Gastrocnemius medialis (tissue), 4 donors: ENCODE measurements at regions not wholly inside any gene's neighbourhood (a gene's known extent, or its start where the extent isn't known, plus 50 kb on each side); places are given as distances from the start of the nearest gene placed in this dataset.

Experiments
- ATAC-seq, 2 donors: fragments of 150-250 bp; one replicate each; pipeline ENCODE4 v1.9.1; 2016
- DNase-seq, 2 donors: peaks; one replicate each; pipeline ENCODE4 v3.0.0-alpha.2; 2019
- H3K27ac ChIP-seq, 4 donors: fragments of 200-600 bp; sonication (generic); 1 replicate in 1 of 4; 2 replicates in 3 of 4; pipeline ENCODE4 v1.5.1; 2016 to 2018; ENCODE audit warnings: mild to moderate bottlenecking in 2 of 4, moderate library complexity in 1 of 4
- H3K27me3 ChIP-seq, 3 donors: fragments of 200-600 bp; sonication (generic) in 2 of 3; 1 replicate in 1 of 3; 2 replicates in 2 of 3; pipeline versions ENCODE4 v1.5.1 to v1.6.0; 2016 to 2019; ENCODE audit warnings: mild to moderate bottlenecking in 1 of 3, moderate library complexity in 1 of 3
- H3K36me3 ChIP-seq, 2 donors: fragments of 200-600 bp; sonication (generic) in 1 of 2; one replicate each; pipeline ENCODE4 v1.5.1; 2017 to 2018
- H3K4me1 ChIP-seq, 2 donors: fragments of 200-600 bp; sonication (generic) in 1 of 2; one replicate each; pipeline ENCODE4 v1.5.1; 2016 to 2017; ENCODE audit warnings: mild to moderate bottlenecking in 2 of 2
- H3K4me3 ChIP-seq, 4 donors: fragments of 200-600 bp; sonication (generic) in 3 of 4; 1 replicate in 1 of 4; 2 replicates in 3 of 4; pipeline ENCODE4 v1.5.1; 2016 to 2019; ENCODE audit warnings: mild to moderate bottlenecking in 2 of 4
- H3K9me3 ChIP-seq, 3 donors: fragments of 200-600 bp; sonication (generic) in 2 of 3; 1 replicate in 1 of 3; 2 replicates in 2 of 3; pipeline ENCODE4 v1.5.1; 2016 to 2019
- POLR2A ChIP-seq, 2 donors: fragments of 450-650 bp; IDR thresholded peaks; one replicate each; pipeline ENCODE4 v1.6.1; 2017; ENCODE audit warnings: antibody characterized with exemption in 2 of 2, mild to moderate bottlenecking in 2 of 2, moderate library complexity in 2 of 2
- in situ Hi-C, 4 donors: fragments of 200-750 bp; cut with MboI; loops; one replicate each; pipeline versions ENCODE4 v1.15.0 to v1.8.0; 2017; ENCODE audit warnings: low sequenced_read_pairs in 4 of 4
- intact Hi-C: fragments of 100-400 bp; cut with DNase I; formaldehyde crosslinking; loops from one replicate; pipeline ENCODE4 v1.15.1; 2023; ENCODE audit warnings: low total_unique reads
- TF ChIP-seq, protein P1 (sequence below), 5 experiments: fragments of 450-650 bp in 3 of 5; fragments of 200-600 bp in 2 of 5; sonication (generic) in 2 of 5; IDR thresholded peaks in 4 of 5; conservative IDR thresholded peaks in 1 of 5; 1 replicate in 4 of 5; 2 replicates in 1 of 5; pipeline ENCODE4 v1.5.1; 2016 to 2019; ENCODE audit warnings: antibody characterized with exemption in 5 of 5, mild to moderate bottlenecking in 3 of 5, moderate library complexity in 3 of 5

DNA sequence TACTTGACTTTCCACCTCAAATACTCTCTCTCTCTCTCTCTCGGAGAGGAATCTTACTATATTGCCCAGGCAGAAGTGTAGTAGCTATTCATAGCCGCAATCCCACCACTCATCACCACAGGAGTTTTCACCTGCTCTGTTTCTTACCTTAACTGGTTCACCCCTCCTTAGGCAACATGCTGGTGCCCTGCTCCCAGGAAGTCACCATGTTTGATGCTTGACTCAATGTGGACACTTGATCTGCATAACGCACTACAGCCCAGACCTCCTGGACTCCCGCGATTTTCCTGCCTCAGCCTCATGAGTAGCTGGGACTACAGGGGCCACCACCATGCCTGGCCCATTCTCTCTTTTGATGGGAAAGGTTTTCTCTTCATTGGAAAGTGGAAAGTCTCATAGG lies 271.8 kb downstream of the FBXW7 start:
- TF ChIP-seq POLR2A (IDR thresholded peaks at IDR 0.05) = no peak
- TF ChIP-seq, protein P1, sequence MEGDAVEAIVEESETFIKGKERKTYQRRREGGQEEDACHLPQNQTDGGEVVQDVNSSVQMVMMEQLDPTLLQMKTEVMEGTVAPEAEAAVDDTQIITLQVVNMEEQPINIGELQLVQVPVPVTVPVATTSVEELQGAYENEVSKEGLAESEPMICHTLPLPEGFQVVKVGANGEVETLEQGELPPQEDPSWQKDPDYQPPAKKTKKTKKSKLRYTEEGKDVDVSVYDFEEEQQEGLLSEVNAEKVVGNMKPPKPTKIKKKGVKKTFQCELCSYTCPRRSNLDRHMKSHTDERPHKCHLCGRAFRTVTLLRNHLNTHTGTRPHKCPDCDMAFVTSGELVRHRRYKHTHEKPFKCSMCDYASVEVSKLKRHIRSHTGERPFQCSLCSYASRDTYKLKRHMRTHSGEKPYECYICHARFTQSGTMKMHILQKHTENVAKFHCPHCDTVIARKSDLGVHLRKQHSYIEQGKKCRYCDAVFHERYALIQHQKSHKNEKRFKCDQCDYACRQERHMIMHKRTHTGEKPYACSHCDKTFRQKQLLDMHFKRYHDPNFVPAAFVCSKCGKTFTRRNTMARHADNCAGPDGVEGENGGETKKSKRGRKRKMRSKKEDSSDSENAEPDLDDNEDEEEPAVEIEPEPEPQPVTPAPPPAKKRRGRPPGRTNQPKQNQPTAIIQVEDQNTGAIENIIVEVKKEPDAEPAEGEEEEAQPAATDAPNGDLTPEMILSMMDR (IDR thresholded peaks at IDR 0.05 in 4 of 5, conservative IDR thresholded peaks at IDR 0.05 in 1 of 5) = no peak
- Histone ChIP-seq H3K27ac (no peak overlapping the region), H3K4me3 (no peak overlapping the region), H3K9me3 (peaks cover 0 to 8% (median 0%) of the 10 kb centered on the region in 3 donors), H3K27me3 (no peaks in the 10 kb centered on the region), H3K36me3 (no peaks in the 10 kb centered on the region), H3K4me1 (no peaks in the 10 kb centered on the region)
- intact Hi-C loops (no loop called here), in situ Hi-C loops (no loop called here)
- DNase-seq (no peak), ATAC-seq (no peak)

DNA sequence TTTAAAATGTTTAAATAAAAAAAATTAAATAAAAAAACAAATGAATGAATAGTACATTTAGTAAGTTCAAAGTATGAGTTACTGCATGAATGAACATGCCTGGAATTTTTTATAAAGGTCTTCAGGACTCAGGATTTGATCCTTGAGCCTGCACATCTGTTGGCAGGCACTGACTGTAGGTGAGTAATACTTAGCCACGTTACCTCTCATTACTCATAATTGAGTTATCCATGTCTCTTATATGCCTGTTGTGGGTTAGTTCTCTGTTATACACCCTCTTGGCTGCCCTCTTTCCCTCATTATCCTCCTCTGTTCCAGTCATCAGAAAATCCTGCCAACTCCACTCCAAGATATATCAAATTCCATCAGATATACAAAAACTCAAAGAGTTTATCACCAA lies 276.0 kb downstream of the FBXW7 start:
- TF ChIP-seq, protein P1 (IDR thresholded peaks at IDR 0.05 in 4 of 5, conservative IDR thresholded peaks at IDR 0.05 in 1 of 5) = no peak
- TF ChIP-seq POLR2A (IDR thresholded peaks at IDR 0.05) = no peak

DNA sequence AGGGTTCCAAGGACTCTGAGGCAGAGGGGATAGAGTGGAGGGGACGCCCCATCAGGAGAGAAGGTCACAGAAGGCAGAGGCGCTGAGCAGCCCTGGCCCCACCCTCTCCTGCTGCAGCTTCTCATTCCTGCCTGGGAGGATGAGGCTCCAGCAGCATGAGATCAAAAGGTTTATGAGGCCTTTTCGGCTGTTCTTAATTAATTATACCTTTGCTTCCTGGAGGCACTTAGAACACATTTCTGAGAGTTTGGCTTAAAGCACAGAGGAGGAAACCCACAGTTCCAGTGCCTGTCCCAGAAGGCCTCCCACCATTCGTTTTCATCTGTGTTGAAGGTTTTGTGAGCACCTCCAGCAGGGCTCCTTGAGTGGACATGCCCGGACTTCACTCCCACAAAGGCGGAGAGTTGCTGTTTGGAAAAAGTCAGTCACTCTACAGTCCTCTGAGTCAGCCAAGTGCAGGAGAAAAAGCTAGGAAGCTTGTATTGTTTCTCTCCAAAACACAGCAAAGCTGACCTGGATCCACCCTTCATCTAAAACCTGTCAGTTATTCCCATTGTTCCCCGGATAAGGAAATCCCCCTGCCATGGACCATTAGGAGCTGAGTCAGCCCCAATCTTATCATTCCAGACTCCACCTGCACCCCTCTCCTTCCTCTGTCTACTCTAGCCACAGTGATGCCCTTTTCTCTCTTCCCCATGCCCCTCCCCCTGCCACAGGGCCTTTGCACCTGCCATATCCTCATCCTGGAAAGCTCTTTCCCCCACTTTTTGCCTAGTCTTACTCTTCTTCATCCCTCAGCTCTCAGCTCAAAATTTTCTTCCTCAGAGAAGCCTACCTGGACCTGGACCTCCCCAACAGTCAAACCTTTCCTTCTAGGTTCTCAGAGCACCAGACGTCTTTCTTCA lies 276.8 kb downstream of the FBXW7 start:
- ATAC-seq (no peak), DNase-seq (no peak)
- H3K4me1 ChIP-seq = no peaks in the 10 kb centered on the region
- in situ Hi-C loops (no loop called here), intact Hi-C loops (no loop called here)
- no peaks in the 10 kb centered on the region for H3K36me3 ChIP-seq
- no peaks in the 10 kb centered on the region for H3K27me3 ChIP-seq
- no peak overlapping the region for H3K27ac ChIP-seq
- peaks cover 0 to 8% (median 0%) of the 10 kb centered on the region in 3 donors for H3K9me3 ChIP-seq
- H3K4me3 ChIP-seq = no peak overlapping the region
- TF ChIP-seq, protein P1 (IDR thresholded peaks at IDR 0.05 in 4 of 5, conservative IDR thresholded peaks at IDR 0.05 in 1 of 5) = no peak
- TF ChIP-seq POLR2A (IDR thresholded peaks at IDR 0.05) = no peak

More for the DNA sequence above, 276.0 kb downstream of the FBXW7 start:
- Histone ChIP-seq H3K27ac (no peak overlapping the region), H3K4me3 (no peak overlapping the region), H3K4me1 (no peaks in the 10 kb centered on the region), H3K9me3 (peaks cover 0 to 8% (median 0%) of the 10 kb centered on the region in 3 donors), H3K36me3 (no peaks in the 10 kb centered on the region), H3K27me3 (no peaks in the 10 kb centered on the region)
- no peak for DNase-seq
- ATAC-seq = no peak
- in situ Hi-C loops = no loop called here
- intact Hi-C loops = no loop called here

DNA sequence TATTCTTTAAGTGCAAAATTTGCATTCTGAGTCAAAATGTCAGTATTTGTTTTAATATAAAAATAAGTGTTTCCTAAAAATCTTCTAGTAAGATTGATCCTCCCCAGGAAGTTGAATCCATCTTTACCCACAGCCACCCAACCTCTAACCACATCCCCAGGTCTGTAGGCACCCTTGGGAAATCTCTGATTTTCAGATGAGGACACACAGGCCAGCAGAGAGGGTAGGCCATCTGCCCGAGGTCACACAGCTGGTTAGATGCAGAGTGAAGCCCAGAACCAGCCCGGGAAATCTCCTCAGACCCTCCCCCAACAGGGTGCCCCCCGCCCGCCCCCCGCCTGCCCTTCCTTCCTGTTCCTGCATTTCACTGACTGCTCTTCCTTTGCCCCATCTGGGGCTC lies 277.5 kb downstream of the FBXW7 start:
- DNase-seq (no peak), ATAC-seq (no peak)
- TF ChIP-seq, protein P1 (IDR thresholded peaks at IDR 0.05 in 4 of 5, conservative IDR thresholded peaks at IDR 0.05 in 1 of 5) = no peak
- TF ChIP-seq POLR2A (IDR thresholded peaks at IDR 0.05) = no peak
- Histone ChIP-seq H3K4me1 (no peaks in the 10 kb centered on the region), H3K27me3 (no peaks in the 10 kb centered on the region), H3K36me3 (no peaks in the 10 kb centered on the region), H3K27ac (no peak overlapping the region), H3K9me3 (peaks cover 0 to 8% (median 0%) of the 10 kb centered on the region in 3 donors), H3K4me3 (no peak overlapping the region)
- in situ Hi-C loops = no loop called here
- intact Hi-C loops = no loop called here
